Astrocyte (in vitro differentiated cells and primary cell): ENCODE measurements at regions not wholly inside any gene's neighbourhood (a gene's known extent, or its start where the extent isn't known, plus 50 kb on each side); places are given as distances from the start of the nearest gene placed in this dataset.

Experiments used
- DNase-seq: peaks from one replicate; pipeline ENCODE4 v3.0.0-alpha.2; 2010; ENCODE audit warnings: low read depth
- FAIRE-seq: peaks from 2 replicates; lab custom pipeline; 2011; peaks lifted over from hg19 to GRCh38; lab: Jason Lieb, UNC
- H2AFZ ChIP-seq: 2 replicates; pipeline ENCODE4 v1.6.0; 2012; ENCODE audit warnings: low read depth, low read length, inconsistent platforms
- H3K27ac ChIP-seq: 2 replicates; pipeline ENCODE4 v1.5.1; 2011; ENCODE audit warnings: low read depth, low read length, inconsistent platforms
- H3K27me3 ChIP-seq: 2 replicates; pipeline ENCODE4 v1.6.0; 2011; ENCODE audit warnings: low read length, inconsistent platforms; ENCODE audit not compliant: insufficient read depth
- H3K36me3 ChIP-seq: 2 replicates; pipeline ENCODE4 v1.5.1; 2011; ENCODE audit warnings: low read length, inconsistent platforms; ENCODE audit not compliant: insufficient read depth
- H3K4me1 ChIP-seq: 2 replicates; pipeline ENCODE4 v1.5.1; 2011; ENCODE audit warnings: low read length, inconsistent platforms; ENCODE audit not compliant: insufficient read depth
- H3K4me2 ChIP-seq: 2 replicates; pipeline ENCODE4 v1.6.0; 2012; ENCODE audit warnings: low read length, inconsistent platforms
- H3K4me3 ChIP-seq: 2 replicates; pipeline ENCODE4 v1.5.1; 2011; ENCODE audit warnings: low read depth, mild to moderate bottlenecking, low read length, inconsistent platforms; ENCODE audit not compliant: insufficient read depth
- H3K79me2 ChIP-seq: 2 replicates; pipeline ENCODE4 v1.6.0; 2012; ENCODE audit warnings: mild to moderate bottlenecking, low read length, inconsistent platforms; ENCODE audit not compliant: insufficient read depth
- H3K9ac ChIP-seq: 2 replicates; pipeline ENCODE4 v1.6.0; 2012; ENCODE audit warnings: mild to moderate bottlenecking, low read length, inconsistent platforms
- H3K9me3 ChIP-seq: 2 replicates; pipeline ENCODE4 v1.5.1; 2012; ENCODE audit warnings: low read depth, mild to moderate bottlenecking, low read length, inconsistent platforms; ENCODE audit not compliant: insufficient read depth
- H4K20me1 ChIP-seq: 2 replicates; pipeline ENCODE4 v1.6.0; 2012; ENCODE audit warnings: low read length, inconsistent platforms; ENCODE audit not compliant: insufficient read depth
- H3K27ac Mint-ChIP-seq: one replicate; pipeline ENCODE4 v1.8.0; 2021; ENCODE audit warnings: mild to moderate bottlenecking, mixed read lengths; ENCODE audit not compliant: unreplicated experiment
- H3K27me3 Mint-ChIP-seq: one replicate; pipeline ENCODE4 v1.8.0; 2021; ENCODE audit warnings: low read depth, mixed read lengths; ENCODE audit not compliant: unreplicated experiment
- H3K36me3 Mint-ChIP-seq: one replicate; pipeline ENCODE4 v1.8.0; 2021; ENCODE audit warnings: low read depth, mixed read lengths; ENCODE audit not compliant: unreplicated experiment
- H3K4me1 Mint-ChIP-seq: one replicate; pipeline ENCODE4 v1.8.0; 2021; ENCODE audit warnings: low read depth, mixed read lengths; ENCODE audit not compliant: unreplicated experiment
- H3K4me3 Mint-ChIP-seq: one replicate; pipeline ENCODE4 v1.8.0; 2021; ENCODE audit warnings: mild to moderate bottlenecking, moderate library complexity, mixed read lengths; ENCODE audit not compliant: unreplicated experiment
- H3K9me3 Mint-ChIP-seq: one replicate; pipeline ENCODE4 v1.8.0; 2021; ENCODE audit warnings: mild to moderate bottlenecking, mixed read lengths; ENCODE audit not compliant: unreplicated experiment
- CTCF ChIP-seq: IDR thresholded peaks from 2 replicates; pipeline ENCODE4 v1.5.1; 2011; ENCODE audit warnings: low read depth, mild to moderate bottlenecking, inconsistent platforms, low read length, moderate library complexity; ENCODE audit not compliant: insufficient read depth
- EZH2 ChIP-seq: IDR thresholded peaks from 2 replicates; pipeline ENCODE4 v1.6.1; 2012; ENCODE audit warnings: mild to moderate bottlenecking, low read length, inconsistent platforms; ENCODE audit not compliant: insufficient read depth

- Histone ChIP-seq H3K9ac (no peak overlapping the region), H3K4me2 (no peak overlapping the region), H3K27ac (no peak overlapping the region), H3K27me3 (peaks cover 4% of the 10 kb centered on the region), H4K20me1 (no peaks in the 10 kb centered on the region), H3K79me2 (no peaks in the 10 kb centered on the region), H3K9me3 (no peaks in the 10 kb centered on the region), H3K4me3 (no peak overlapping the region), H2AFZ (no peak overlapping the region), H3K4me1 (no peaks in the 10 kb centered on the region), H3K36me3 (no peaks in the 10 kb centered on the region)
- H3K36me3 Mint-ChIP-seq = no peaks in the 10 kb centered on the region
- no peaks in the 10 kb centered on the region for H3K9me3 Mint-ChIP-seq
- H3K4me3 Mint-ChIP-seq = no peak overlapping the region
- no peak overlapping the region for H3K27ac Mint-ChIP-seq
- peaks cover 5% of the 10 kb centered on the region for H3K4me1 Mint-ChIP-seq
- no peak for TF ChIP-seq EZH2
- no peak for TF ChIP-seq CTCF
- H3K27me3 Mint-ChIP-seq = peaks cover 26% of the 10 kb centered on the region
- DNase-seq = no peak
- no peak for FAIRE-seq
Observed at GRCh38 chr1:232259333-232259732, 370.6 kb downstream of the SIPA1L2 start.

- Histone ChIP-seq H3K4me3 (no peak overlapping the region), H3K27ac (no peak overlapping the region), H4K20me1 (no peaks in the 10 kb centered on the region), H3K79me2 (no peaks in the 10 kb centered on the region), H3K9me3 (no peaks in the 10 kb centered on the region), H3K4me1 (no peaks in the 10 kb centered on the region), H3K36me3 (no peaks in the 10 kb centered on the region), H2AFZ (no peak overlapping the region), H3K27me3 (no peaks in the 10 kb centered on the region), H3K4me2 (no peak overlapping the region), H3K9ac (no peak overlapping the region)
- Mint-ChIP-seq H3K4me1 (peaks cover 14% of the 10 kb centered on the region), H3K27me3 (peaks cover 16% of the 10 kb centered on the region), H3K9me3 (no peaks in the 10 kb centered on the region), H3K4me3 (no peak overlapping the region), H3K27ac (no peak overlapping the region), H3K36me3 (no peaks in the 10 kb centered on the region)
- DNase-seq = no peak
- TF ChIP-seq EZH2 (no peak), CTCF (no peak)
- FAIRE-seq = no peak
Observed at GRCh38 chr1:232252546-232253118, 377.3 kb downstream of the SIPA1L2 start.

GRCh38 chr1:232250838-232251237, 379.1 kb downstream of the SIPA1L2 start:
- Mint-ChIP-seq H3K36me3 (no peaks in the 10 kb centered on the region), H3K27me3 (peaks cover 27% of the 10 kb centered on the region), H3K27ac (no peak overlapping the region), H3K4me1 (peaks cover 14% of the 10 kb centered on the region), H3K4me3 (no peak overlapping the region), H3K9me3 (no peaks in the 10 kb centered on the region)
- no peak overlapping the region for H2AFZ ChIP-seq
- no peaks in the 10 kb centered on the region for H3K4me1 ChIP-seq
- H3K27ac ChIP-seq = no peak overlapping the region
- no peaks in the 10 kb centered on the region for H3K36me3 ChIP-seq
- no peaks in the 10 kb centered on the region for H3K9me3 ChIP-seq
- H3K4me2 ChIP-seq = no peak overlapping the region
- no peaks in the 10 kb centered on the region for H4K20me1 ChIP-seq
- H3K4me3 ChIP-seq = no peak overlapping the region
- no peak for DNase-seq
- H3K79me2 ChIP-seq = no peaks in the 10 kb centered on the region
- H3K27me3 ChIP-seq = no peaks in the 10 kb centered on the region
- FAIRE-seq = no peak
- TF ChIP-seq CTCF (no peak), EZH2 (no peak)
- H3K9ac ChIP-seq = no peak overlapping the region
